ENCODE measurements at regions not wholly inside any gene's neighbourhood (a gene's known extent, or its start where the extent isn't known, plus 50 kb on each side); places are given as distances from the start of the nearest gene placed in this dataset.

GRCh38 chr4:165784672-165785071 lies 88.4 kb upstream of the TLL1 start:
- TF ChIP-seq CTCF (IDR thresholded peaks at IDR 0.05) (no peak), ZFX (IDR thresholded peaks at IDR 0.05; ENCODE audit: borderline replicate concordance) (no peak)
